SJSA1 (cell line): ENCODE measurements at regions not wholly inside any gene's neighbourhood (a gene's known extent, or its start where the extent isn't known, plus 50 kb on each side); places are given as distances from the start of the nearest gene placed in this dataset.
A peak's percentile ranks its signal among the peaks of the same experiment; 100 is the strongest.

Source experiments
- DNase-seq, 2 experiments: peaks; one replicate each; pipeline ENCODE4 v3.0.0-alpha.2; 2015 to 2020; ENCODE audit warnings: low spot score in 2 of 2, low read depth in 1 of 2
- H3K27ac ChIP-seq: fragments of 250-450 bp; sonication (Bioruptor Pico); 2 replicates; pipeline ENCODE4 v1.5.1; 2020; ENCODE audit warnings: mild to moderate bottlenecking, moderate library complexity
- H3K27me3 ChIP-seq: fragments of 250-450 bp; sonication (Bioruptor Pico); replicated peaks from 2 replicates; pipeline ENCODE4 v1.5.1; 2020; ENCODE audit warnings: mild to moderate bottlenecking, moderate library complexity
- H3K36me3 ChIP-seq: fragments of 250-450 bp; sonication (Bioruptor Pico); 2 replicates; pipeline ENCODE4 v1.5.1; 2020; ENCODE audit warnings: mild to moderate bottlenecking
- H3K4me1 ChIP-seq: fragments of 250-450 bp; sonication (Bioruptor Pico); replicated peaks from 2 replicates; pipeline ENCODE4 v1.6.1; 2021; ENCODE audit warnings: mild to moderate bottlenecking
- H3K4me3 ChIP-seq: fragments of 250-450 bp; sonication (Bioruptor Pico); 2 replicates; pipeline ENCODE4 v1.5.1; 2020; ENCODE audit warnings: mild to moderate bottlenecking
- H3K9me3 ChIP-seq: fragments of 250-450 bp; sonication (Bioruptor Pico); replicated peaks from 2 replicates; pipeline ENCODE4 v1.5.1; 2020; ENCODE audit warnings: mild to moderate bottlenecking

- peaks cover 10% of the 10 kb centered on the region for H3K9me3 ChIP-seq
- no peak for DNase-seq
- H3K27ac ChIP-seq = no peak overlapping the region
- H3K4me1 ChIP-seq = peaks cover 7% of the 10 kb centered on the region
- no peak overlapping the region for H3K4me3 ChIP-seq
- no peaks in the 10 kb centered on the region for H3K27me3 ChIP-seq
- H3K36me3 ChIP-seq = no peaks in the 10 kb centered on the region
These were observed 191.6 kb upstream of the LDB2 start for GRCh38 chr4:17090063-17090462.

- Histone ChIP-seq H3K9me3 (peaks cover 9% of the 10 kb centered on the region), H3K4me3 (no peak overlapping the region), H3K4me1 (no peaks in the 10 kb centered on the region), H3K36me3 (no peaks in the 10 kb centered on the region), H3K27ac (no peak overlapping the region), H3K27me3 (no peaks in the 10 kb centered on the region)
- DNase-seq = no peak
These were observed 187.0 kb upstream of the LDB2 start for GRCh38 chr4:17085416-17085815.

GRCh38 chr4:17082186-17082585, 183.7 kb upstream of the LDB2 start:
- Histone ChIP-seq H3K9me3 (peaks cover 9% of the 10 kb centered on the region), H3K36me3 (no peaks in the 10 kb centered on the region), H3K4me1 (no peaks in the 10 kb centered on the region), H3K27ac (no peak overlapping the region), H3K4me3 (no peak overlapping the region), H3K27me3 (no peaks in the 10 kb centered on the region)
- no peak for DNase-seq

- H3K4me1 ChIP-seq = no peaks in the 10 kb centered on the region
- H3K27ac ChIP-seq = no peak overlapping the region
- peaks cover 6% of the 10 kb centered on the region; the same call in 1 of the 2 replicates for H3K9me3 ChIP-seq
- H3K4me3 ChIP-seq = no peak overlapping the region
- H3K36me3 ChIP-seq = no peaks in the 10 kb centered on the region
- DNase-seq = no peak
- no peaks in the 10 kb centered on the region for H3K27me3 ChIP-seq
These were observed 182.7 kb upstream of the LDB2 start for GRCh38 chr4:17081179-17081578.

GRCh38 chr4:17077105-17077504, 178.7 kb upstream of the LDB2 start:
- H3K4me1 ChIP-seq = no peaks in the 10 kb centered on the region
- no peaks in the 10 kb centered on the region for H3K36me3 ChIP-seq
- DNase-seq = no peak
- H3K9me3 ChIP-seq = no peaks in the 10 kb centered on the region
- no peaks in the 10 kb centered on the region for H3K27me3 ChIP-seq
- no peak overlapping the region for H3K27ac ChIP-seq
- no peak overlapping the region for H3K4me3 ChIP-seq

- Histone ChIP-seq H3K9me3 (peaks cover 7% of the 10 kb centered on the region; the same call in 1 of the 2 replicates), H3K4me1 (peaks cover 9% of the 10 kb centered on the region), H3K27me3 (no peaks in the 10 kb centered on the region), H3K36me3 (no peaks in the 10 kb centered on the region), H3K27ac (no peak overlapping the region), H3K4me3 (no peak overlapping the region)
- DNase-seq = no peak
These were observed 174.0 kb upstream of the LDB2 start for GRCh38 chr4:17072483-17072882.

- no peak overlapping the region for H3K27ac ChIP-seq
- no peaks in the 10 kb centered on the region for H3K27me3 ChIP-seq
- DNase-seq = no peak
- no peaks in the 10 kb centered on the region for H3K36me3 ChIP-seq
- no peak overlapping the region for H3K4me3 ChIP-seq
- H3K4me1 ChIP-seq = peaks cover 45% of the 10 kb centered on the region
- peaks cover 7% of the 10 kb centered on the region; the same call in 1 of the 2 replicates for H3K9me3 ChIP-seq
These were observed 170.4 kb upstream of the LDB2 start for GRCh38 chr4:17068891-17069290.

GRCh38 chr4:17068392-17068791, 169.9 kb upstream of the LDB2 start:
- Histone ChIP-seq H3K4me3 (no peak overlapping the region), H3K27ac (no peak overlapping the region), H3K4me1 (peaks cover 50% of the 10 kb centered on the region), H3K36me3 (no peaks in the 10 kb centered on the region), H3K27me3 (no peaks in the 10 kb centered on the region), H3K9me3 (peaks cover 7% of the 10 kb centered on the region; the same call in 1 of the 2 replicates)
- no peak for DNase-seq

- Histone ChIP-seq H3K27me3 (no peaks in the 10 kb centered on the region), H3K4me3 (no peak overlapping the region), H3K4me1 (peaks cover 56% of the 10 kb centered on the region), H3K27ac (peak overlapping the region; percentile 73), H3K36me3 (no peaks in the 10 kb centered on the region), H3K9me3 (peaks cover 7% of the 10 kb centered on the region; the same call in 1 of the 2 replicates)
- peak; percentile 81 to 84 for DNase-seq
These were observed 168.5 kb upstream of the LDB2 start for GRCh38 chr4:17066972-17067371.

- H3K4me1 ChIP-seq = peaks cover 56% of the 10 kb centered on the region
- H3K27me3 ChIP-seq = no peaks in the 10 kb centered on the region
- peak overlapping the region; percentile 73 for H3K27ac ChIP-seq
- peaks cover 6% of the 10 kb centered on the region; the same call in 1 of the 2 replicates for H3K9me3 ChIP-seq
- no peaks in the 10 kb centered on the region for H3K36me3 ChIP-seq
- peak in 1 of 2 experiments; percentile 44 for DNase-seq
- no peak overlapping the region for H3K4me3 ChIP-seq
These were observed 167.8 kb upstream of the LDB2 start for GRCh38 chr4:17066236-17066635.

- Histone ChIP-seq H3K27me3 (no peaks in the 10 kb centered on the region), H3K4me1 (peaks cover 56% of the 10 kb centered on the region), H3K27ac (peak overlapping the region; percentile 73), H3K36me3 (no peaks in the 10 kb centered on the region), H3K9me3 (0 out of 2 replicates have a peak, but pooled peaks cover 2% of the 10 kb centered on the region), H3K4me3 (no peak overlapping the region)
- DNase-seq = peak in 1 of 2 experiments; percentile 52
These were observed 167.4 kb upstream of the LDB2 start for GRCh38 chr4:17065821-17066220.

- Histone ChIP-seq H3K4me3 (no peak overlapping the region), H3K36me3 (no peaks in the 10 kb centered on the region), H3K4me1 (peaks cover 56% of the 10 kb centered on the region), H3K9me3 (0 out of 2 replicates have a peak, but pooled peaks cover under 1% of the 10 kb centered on the region), H3K27me3 (no peaks in the 10 kb centered on the region), H3K27ac (peak overlapping the region; percentile 73)
- DNase-seq = no peak
These were observed 166.5 kb upstream of the LDB2 start for GRCh38 chr4:17064959-17065358.

GRCh38 chr4:17063888-17064287, 165.4 kb upstream of the LDB2 start:
- Histone ChIP-seq H3K36me3 (no peaks in the 10 kb centered on the region), H3K9me3 (no peaks in the 10 kb centered on the region), H3K4me3 (no peak overlapping the region), H3K27me3 (no peaks in the 10 kb centered on the region), H3K4me1 (peaks cover 64% of the 10 kb centered on the region), H3K27ac (peak overlapping the region; percentile 73)
- DNase-seq = peak; percentile 68 to 85

- peaks cover 37% of the 10 kb centered on the region for H3K4me1 ChIP-seq
- no peaks in the 10 kb centered on the region for H3K27me3 ChIP-seq
- no peaks in the 10 kb centered on the region for H3K9me3 ChIP-seq
- DNase-seq = no peak
- H3K36me3 ChIP-seq = no peaks in the 10 kb centered on the region
- no peak overlapping the region for H3K4me3 ChIP-seq
- no peak overlapping the region for H3K27ac ChIP-seq
These were observed 161.8 kb upstream of the LDB2 start for GRCh38 chr4:17060230-17060629.
